ENCODE measurements at regions not wholly inside any gene's neighbourhood (a gene's known extent, or its start where the extent isn't known, plus 50 kb on each side); places are given as distances from the start of the nearest gene placed in this dataset.

- FAIRE-seq (no peak), DNase-seq (ENCODE audit: insufficient read length, low spot score) (no peak)
- TF ChIP-seq POLR2A (IDR thresholded peaks at IDR 0.05; ENCODE audit: low read depth, low read length), result no peak
Measured at GRCh38 chr2:105150231-105150630, 91.3 kb upstream of the GPR45 start.

- DNase-seq (ENCODE audit: insufficient read length, low spot score) (no peak), FAIRE-seq (no peak)
- TF ChIP-seq POLR2A (IDR thresholded peaks at IDR 0.05; ENCODE audit: low read depth, low read length), result no peak
Measured at GRCh38 chr2:105154119-105154818, 87.3 kb upstream of the GPR45 start.

GRCh38 chr2:105156166-105156565, 85.4 kb upstream of the GPR45 start:
- FAIRE-seq (no peak), DNase-seq (ENCODE audit: insufficient read length, low spot score) (no peak)
- no peak for TF ChIP-seq POLR2A (IDR thresholded peaks at IDR 0.05; ENCODE audit: low read depth, low read length)

GRCh38 chr2:105158002-105158401, 83.5 kb upstream of the GPR45 start:
- TF ChIP-seq POLR2A (IDR thresholded peaks at IDR 0.05; ENCODE audit: low read depth, low read length), result no peak
- DNase-seq (ENCODE audit: insufficient read length, low spot score) (no peak), FAIRE-seq (no peak)

GRCh38 chr2:105166688-105167087, 74.9 kb upstream of the GPR45 start:
- no peak for TF ChIP-seq POLR2A (IDR thresholded peaks at IDR 0.05; ENCODE audit: low read depth, low read length)
- DNase-seq (ENCODE audit: insufficient read length, low spot score) (no peak), FAIRE-seq (no peak)

GRCh38 chr2:105168543-105168942, 73.0 kb upstream of the GPR45 start:
- TF ChIP-seq POLR2A (IDR thresholded peaks at IDR 0.05; ENCODE audit: low read depth, low read length), result no peak
- no peak for FAIRE-seq
- DNase-seq (ENCODE audit: insufficient read length, low spot score), result no peak

GRCh38 chr2:105175231-105175630, 66.3 kb upstream of the GPR45 start:
- no peak for TF ChIP-seq POLR2A (IDR thresholded peaks at IDR 0.05; ENCODE audit: low read depth, low read length)
- DNase-seq (ENCODE audit: insufficient read length, low spot score) (no peak), FAIRE-seq (no peak)

- no peak for FAIRE-seq
Measured at GRCh38 chr2:105176429-105176828, 65.1 kb upstream of the GPR45 start.

GRCh38 chr2:105177008-105177407, 64.5 kb upstream of the GPR45 start:
- TF ChIP-seq POLR2A (IDR thresholded peaks at IDR 0.05; ENCODE audit: low read depth, low read length), result no peak
- DNase-seq (ENCODE audit: insufficient read length, low spot score) (no peak), FAIRE-seq (no peak)

More at GRCh38 chr2:105176429-105176828, 65.1 kb upstream of the GPR45 start:
- DNase-seq (ENCODE audit: insufficient read length, low spot score), result no peak
- no peak for TF ChIP-seq POLR2A (IDR thresholded peaks at IDR 0.05; ENCODE audit: low read depth, low read length)

GRCh38 chr2:105177536-105178254, 63.8 kb upstream of the GPR45 start:
- DNase-seq (ENCODE audit: insufficient read length, low spot score) (no peak), FAIRE-seq (no peak)
- TF ChIP-seq POLR2A (IDR thresholded peaks at IDR 0.05; ENCODE audit: low read depth, low read length), result no peak

- DNase-seq (ENCODE audit: insufficient read length, low spot score) (peak; percentile 73), FAIRE-seq (no peak)
- no peak for TF ChIP-seq POLR2A (IDR thresholded peaks at IDR 0.05; ENCODE audit: low read depth, low read length)
Measured at GRCh38 chr2:105179469-105180372, 61.8 kb upstream of the GPR45 start.

- DNase-seq (ENCODE audit: insufficient read length, low spot score) (no peak), FAIRE-seq (no peak)
- no peak for TF ChIP-seq POLR2A (IDR thresholded peaks at IDR 0.05; ENCODE audit: low read depth, low read length)
Measured at GRCh38 chr2:105180491-105180972, 61.0 kb upstream of the GPR45 start.

- FAIRE-seq (no peak), DNase-seq (ENCODE audit: insufficient read length, low spot score) (no peak)
- TF ChIP-seq POLR2A (IDR thresholded peaks at IDR 0.05; ENCODE audit: low read depth, low read length), result no peak
Measured at GRCh38 chr2:105181282-105181681, 60.3 kb upstream of the GPR45 start.

Data from H54 (cell line).